Colonic mucosa (tissue), 4 donors: ENCODE measurements at regions not wholly inside any gene's neighbourhood (a gene's known extent, or its start where the extent isn't known, plus 50 kb on each side); places are given as distances from the start of the nearest gene placed in this dataset.

Experiments
- DNase-seq: peaks from one replicate; pipeline ENCODE4 v3.0.0-alpha.2; 2020
- H3K27ac ChIP-seq: fragments of 200-600 bp; one replicate; pipeline ENCODE4 v1.8.0; 2021
- H3K27me3 ChIP-seq: fragments of 200-600 bp; one replicate; pipeline ENCODE4 v1.8.0; 2021
- H3K36me3 ChIP-seq: fragments of 200-600 bp; one replicate; pipeline ENCODE4 v1.8.0; 2021
- H3K4me1 ChIP-seq: fragments of 200-600 bp; one replicate; pipeline ENCODE4 v1.8.0; 2021; ENCODE audit warnings: mild to moderate bottlenecking
- H3K4me3 ChIP-seq: fragments of 200-600 bp; one replicate; pipeline ENCODE4 v1.8.0; 2021
- H3K9ac ChIP-seq, 2 donors: one replicate each; pipeline ENCODE4 v1.7.0; 2013; ENCODE audit warnings: control low read depth in 2 of 2, low read depth in 2 of 2, low read length in 2 of 2
- H3K9me3 ChIP-seq: fragments of 200-600 bp; one replicate; pipeline ENCODE4 v1.8.0; 2021
- intact Hi-C: fragments of 100-400 bp; cut with DNase I; formaldehyde crosslinking; loops from one replicate; pipeline ENCODE4 v1.14.1; 2022
- TF ChIP-seq, protein P1 (sequence below): fragments of 200-600 bp; IDR thresholded peaks from one replicate; pipeline ENCODE4 v1.8.0; 2022; ENCODE audit warnings: antibody characterized with exemption, mild to moderate bottlenecking
- donor health status: healthy.
- donor health status: DM: no; HTN: no; CAD: no.
- donor health status: DM: no; HTN: no; CAD: no.

DNA sequence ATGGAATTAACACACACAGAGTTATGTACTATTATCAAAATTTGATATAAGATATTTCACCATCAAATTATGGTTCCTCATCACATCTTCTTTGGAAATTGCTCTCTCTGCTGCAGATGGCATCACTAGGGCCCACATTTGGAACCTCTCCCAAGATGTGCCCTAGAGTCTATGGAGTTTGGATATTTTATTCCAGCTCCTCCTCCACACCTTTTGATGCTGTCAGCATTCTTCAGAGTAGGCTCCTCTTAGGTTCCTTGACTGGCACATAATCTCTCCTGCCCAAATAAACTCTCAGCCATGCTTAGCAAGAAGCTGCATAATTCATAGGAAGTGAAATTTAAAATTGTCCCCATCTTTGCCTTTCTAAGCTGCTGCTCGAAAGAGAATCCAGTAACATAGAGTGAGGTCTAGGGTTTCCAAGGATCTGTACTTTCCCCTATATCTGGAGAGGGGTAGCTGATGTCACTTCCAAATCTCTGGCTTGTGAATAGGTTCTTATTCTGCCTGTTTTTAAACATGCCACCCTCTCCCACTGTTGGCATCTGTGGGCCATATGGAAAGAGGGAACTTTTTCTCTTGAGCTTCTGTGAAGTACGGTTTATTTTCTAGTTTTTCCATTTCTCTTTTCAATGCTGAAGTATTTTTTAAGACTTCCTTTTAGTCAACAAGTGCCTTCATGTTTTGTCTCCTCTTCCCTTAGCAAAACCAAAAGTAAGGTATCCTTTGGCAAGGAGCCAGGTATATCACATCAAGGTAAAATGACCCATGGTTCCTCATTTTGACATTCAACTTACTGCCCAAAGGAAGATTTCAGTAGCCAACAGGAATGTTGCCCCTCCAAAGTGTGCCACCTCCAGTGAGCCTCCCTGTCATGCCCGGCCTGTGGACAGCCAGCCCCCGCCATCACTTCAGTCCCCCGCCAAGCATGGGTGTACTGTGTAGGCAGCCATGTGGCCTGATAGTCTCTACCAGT lies 75.3 kb upstream of the C2CD4B start:
- H3K9ac ChIP-seq: no peak overlapping the region
- no peak for DNase-seq
- no peak overlapping the region for H3K4me3 ChIP-seq
- H3K36me3 ChIP-seq: no peaks in the 10 kb centered on the region
- intact Hi-C loops: no loop called here
- TF ChIP-seq, protein P1, sequence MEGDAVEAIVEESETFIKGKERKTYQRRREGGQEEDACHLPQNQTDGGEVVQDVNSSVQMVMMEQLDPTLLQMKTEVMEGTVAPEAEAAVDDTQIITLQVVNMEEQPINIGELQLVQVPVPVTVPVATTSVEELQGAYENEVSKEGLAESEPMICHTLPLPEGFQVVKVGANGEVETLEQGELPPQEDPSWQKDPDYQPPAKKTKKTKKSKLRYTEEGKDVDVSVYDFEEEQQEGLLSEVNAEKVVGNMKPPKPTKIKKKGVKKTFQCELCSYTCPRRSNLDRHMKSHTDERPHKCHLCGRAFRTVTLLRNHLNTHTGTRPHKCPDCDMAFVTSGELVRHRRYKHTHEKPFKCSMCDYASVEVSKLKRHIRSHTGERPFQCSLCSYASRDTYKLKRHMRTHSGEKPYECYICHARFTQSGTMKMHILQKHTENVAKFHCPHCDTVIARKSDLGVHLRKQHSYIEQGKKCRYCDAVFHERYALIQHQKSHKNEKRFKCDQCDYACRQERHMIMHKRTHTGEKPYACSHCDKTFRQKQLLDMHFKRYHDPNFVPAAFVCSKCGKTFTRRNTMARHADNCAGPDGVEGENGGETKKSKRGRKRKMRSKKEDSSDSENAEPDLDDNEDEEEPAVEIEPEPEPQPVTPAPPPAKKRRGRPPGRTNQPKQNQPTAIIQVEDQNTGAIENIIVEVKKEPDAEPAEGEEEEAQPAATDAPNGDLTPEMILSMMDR: no peak
- H3K27ac ChIP-seq: no peak overlapping the region
- H3K27me3 ChIP-seq: no peaks in the 10 kb centered on the region
- no peaks in the 10 kb centered on the region for H3K9me3 ChIP-seq
- no peaks in the 10 kb centered on the region for H3K4me1 ChIP-seq

DNA sequence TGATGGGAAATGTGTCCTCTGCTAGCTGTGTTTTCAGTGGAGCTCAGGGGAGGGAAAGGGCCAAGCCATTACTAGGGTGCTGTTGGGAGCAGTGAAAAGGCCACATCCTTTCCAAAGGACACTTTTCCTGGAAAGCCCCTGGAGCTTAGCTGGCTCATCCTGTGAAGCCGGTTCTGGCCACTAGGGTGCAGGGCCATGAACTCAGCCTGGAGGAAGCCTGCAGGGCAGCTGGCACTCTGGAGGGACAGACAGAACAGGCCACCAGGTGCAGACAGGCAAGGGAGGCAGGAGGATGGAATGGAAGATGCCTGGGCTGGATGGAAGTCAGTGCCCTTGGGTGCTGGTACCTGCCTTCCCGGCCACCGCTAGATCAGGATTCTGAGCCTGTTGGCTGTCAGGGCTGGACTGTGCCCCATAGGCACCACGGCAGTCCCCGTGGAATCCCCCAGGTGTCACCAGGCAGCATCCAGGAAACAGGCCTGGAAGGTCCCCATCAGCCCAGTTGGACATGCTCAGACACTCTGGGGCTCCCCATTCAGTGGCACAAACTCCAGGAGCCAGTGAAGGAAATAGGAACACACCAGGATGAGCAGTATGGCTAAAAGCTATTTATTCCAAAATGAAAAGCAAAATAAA lies 76.2 kb upstream of the C2CD4B start:
- Histone ChIP-seq H3K9me3 (no peaks in the 10 kb centered on the region), H3K4me1 (no peaks in the 10 kb centered on the region), H3K36me3 (no peaks in the 10 kb centered on the region), H3K9ac (no peak overlapping the region), H3K4me3 (no peak overlapping the region), H3K27me3 (no peaks in the 10 kb centered on the region), H3K27ac (no peak overlapping the region)
- peak; percentile 31 for DNase-seq
- TF ChIP-seq, protein P1: peak; percentile 43
- intact Hi-C loops: no loop called here

DNA sequence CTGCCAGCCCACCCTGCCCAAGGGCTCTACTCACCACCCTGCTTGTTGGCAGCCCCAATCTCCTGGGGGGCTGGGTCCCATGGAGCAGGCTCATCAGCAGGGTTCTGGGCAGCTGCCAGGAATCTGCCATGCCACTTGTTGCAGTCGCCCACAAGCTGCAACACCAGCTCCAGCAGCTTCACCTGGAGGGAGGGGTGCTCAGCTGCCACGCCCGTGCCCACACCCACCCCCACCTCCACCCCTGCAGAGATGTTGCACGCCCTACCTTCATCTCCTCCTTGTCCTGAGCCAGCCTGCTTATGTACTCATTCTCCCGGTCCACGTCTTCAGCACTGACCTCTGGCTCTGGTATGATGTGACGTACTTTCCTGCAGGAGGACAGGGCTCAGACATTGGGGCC lies 77.9 kb upstream of the C2CD4B start:
- no peaks in the 10 kb centered on the region for H3K4me1 ChIP-seq
- DNase-seq: no peak
- H3K9me3 ChIP-seq: no peaks in the 10 kb centered on the region
- TF ChIP-seq, protein P1: no peak
- no peak overlapping the region for H3K27ac ChIP-seq
- intact Hi-C loops: no loop called here
- H3K27me3 ChIP-seq: no peaks in the 10 kb centered on the region
- H3K9ac ChIP-seq: no peak overlapping the region
- no peaks in the 10 kb centered on the region for H3K36me3 ChIP-seq
- no peak overlapping the region for H3K4me3 ChIP-seq

DNA sequence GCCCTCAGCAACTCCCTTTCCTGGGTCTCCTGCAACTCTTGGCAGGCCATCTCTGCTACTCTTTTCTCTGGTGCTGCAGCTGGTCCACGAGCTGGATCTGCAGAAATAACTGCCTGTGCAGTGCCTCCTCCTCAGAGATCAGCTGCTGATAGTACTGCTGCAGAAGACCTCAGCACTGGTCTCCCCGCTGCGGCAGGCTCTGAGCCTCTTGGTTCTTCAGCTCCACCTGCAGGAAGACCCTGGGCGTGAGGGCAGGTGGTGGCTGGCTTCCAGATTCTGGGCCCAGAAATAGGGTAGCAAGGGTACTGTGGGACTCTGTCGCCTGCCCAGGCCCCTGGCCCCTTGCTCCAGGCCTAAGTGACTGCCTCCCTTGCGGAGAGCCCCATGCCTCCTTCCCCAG lies 79.7 kb upstream of the C2CD4B start:
- H3K4me1 ChIP-seq: no peaks in the 10 kb centered on the region
- intact Hi-C loops: no loop called here
- DNase-seq: no peak
- no peak overlapping the region for H3K4me3 ChIP-seq
- H3K9me3 ChIP-seq: no peaks in the 10 kb centered on the region
- H3K27ac ChIP-seq: no peak overlapping the region
- no peak overlapping the region for H3K9ac ChIP-seq
- TF ChIP-seq, protein P1: no peak
- H3K36me3 ChIP-seq: no peaks in the 10 kb centered on the region
- H3K27me3 ChIP-seq: no peaks in the 10 kb centered on the region

DNA sequence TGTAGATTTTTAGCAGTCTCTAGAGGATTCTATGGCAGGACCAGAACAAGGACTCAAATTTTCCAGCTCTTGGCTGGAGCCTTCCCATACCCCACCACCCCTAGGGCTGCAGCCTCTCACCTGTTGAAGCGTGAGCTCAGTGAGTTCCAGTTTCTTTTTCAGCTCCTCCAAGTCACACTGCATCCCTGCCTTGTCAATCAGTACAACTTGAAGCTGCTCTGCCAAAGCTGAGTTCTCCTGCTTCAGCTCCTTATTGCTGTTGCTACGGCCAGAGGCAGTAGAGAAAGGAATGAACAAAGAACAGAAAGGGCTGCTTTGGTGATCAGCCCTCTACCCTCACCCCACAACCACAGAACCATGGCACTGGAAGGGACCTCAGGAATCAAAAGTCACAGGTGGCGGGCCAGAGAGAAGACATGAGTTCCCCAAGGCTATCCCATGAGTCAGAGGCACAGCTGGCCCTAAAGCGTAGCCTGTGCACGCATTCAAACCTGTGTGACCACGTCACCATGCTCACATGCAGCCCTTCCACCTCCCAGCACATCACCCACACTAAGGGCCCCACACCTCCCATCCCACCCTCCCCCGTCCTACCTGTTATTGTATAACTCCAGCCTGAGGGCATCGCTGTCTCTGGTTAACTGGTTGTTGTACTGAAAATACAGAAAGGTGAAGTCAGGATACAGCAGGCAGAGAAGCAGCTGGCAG lies 83.3 kb upstream of the C2CD4B start:
- H3K4me3 ChIP-seq: no peak overlapping the region
- H3K36me3 ChIP-seq: no peaks in the 10 kb centered on the region
- intact Hi-C loops: no loop called here
- H3K9me3 ChIP-seq: no peaks in the 10 kb centered on the region
- DNase-seq: no peak
- TF ChIP-seq, protein P1: no peak
- no peaks in the 10 kb centered on the region for H3K27me3 ChIP-seq
- no peak overlapping the region for H3K27ac ChIP-seq
- H3K4me1 ChIP-seq: no peaks in the 10 kb centered on the region
- H3K9ac ChIP-seq: no peak overlapping the region
